ENCODE measurements at regions not wholly inside any gene's neighbourhood (a gene's known extent, or its start where the extent isn't known, plus 50 kb on each side); places are given as distances from the start of the nearest gene placed in this dataset.

GRCh38 chr20:17856837-17857605 lies 111.6 kb downstream of the SNX5 start:
- no peak for DNase-seq

GRCh38 chr20:17856024-17856564 lies 112.5 kb downstream of the SNX5 start:
- DNase-seq = no peak

- no peak for DNase-seq
These were observed 114.2 kb downstream of the SNX5 start for GRCh38 chr20:17854307-17854903.

GRCh38 chr20:17852323-17852722 lies 116.3 kb downstream of the SNX5 start:
- DNase-seq = no peak

GRCh38 chr20:17850684-17851026 lies 117.9 kb downstream of the SNX5 start:
- DNase-seq = no peak

GRCh38 chr20:17849901-17850683 lies 118.5 kb downstream of the SNX5 start:
- DNase-seq = no peak

GRCh38 chr20:17849138-17849900 lies 119.3 kb downstream of the SNX5 start:
- no peak for DNase-seq

- DNase-seq = no peak
These were observed 120.1 kb downstream of the SNX5 start for GRCh38 chr20:17848249-17849048.

- no peak for DNase-seq
These were observed 122.7 kb downstream of the SNX5 start for GRCh38 chr20:17845701-17846475.

- DNase-seq = no peak
These were observed 123.9 kb downstream of the SNX5 start for GRCh38 chr20:17844549-17845298.

GRCh38 chr20:17844133-17844429 lies 124.5 kb downstream of the SNX5 start:
- no peak for DNase-seq

- DNase-seq = peak; percentile 30
These were observed 125.1 kb downstream of the SNX5 start for GRCh38 chr20:17843246-17844132.

GRCh38 chr20:17841751-17842215 lies 126.8 kb downstream of the SNX5 start:
- no peak for DNase-seq

GRCh38 chr20:17840423-17840822 lies 128.2 kb downstream of the SNX5 start:
- DNase-seq = no peak

- DNase-seq = no peak
These were observed 129.7 kb downstream of the SNX5 start for GRCh38 chr20:17838921-17839320.

- no peak for DNase-seq
These were observed 131.4 kb downstream of the SNX5 start for GRCh38 chr20:17837179-17837578.

GRCh38 chr20:17836303-17836861 lies 132.2 kb downstream of the SNX5 start:
- no peak for DNase-seq

GRCh38 chr20:17835934-17836300 lies 132.7 kb downstream of the SNX5 start:
- DNase-seq = no peak

GRCh38 chr20:17835240-17835933 lies 133.2 kb downstream of the SNX5 start:
- no peak for DNase-seq
